ENCODE measurements at regions not wholly inside any gene's neighbourhood (a gene's known extent, or its start where the extent isn't known, plus 50 kb on each side); places are given as distances from the start of the nearest gene placed in this dataset.
A peak's percentile ranks its signal among the peaks of the same experiment; 100 is the strongest.

DNA sequence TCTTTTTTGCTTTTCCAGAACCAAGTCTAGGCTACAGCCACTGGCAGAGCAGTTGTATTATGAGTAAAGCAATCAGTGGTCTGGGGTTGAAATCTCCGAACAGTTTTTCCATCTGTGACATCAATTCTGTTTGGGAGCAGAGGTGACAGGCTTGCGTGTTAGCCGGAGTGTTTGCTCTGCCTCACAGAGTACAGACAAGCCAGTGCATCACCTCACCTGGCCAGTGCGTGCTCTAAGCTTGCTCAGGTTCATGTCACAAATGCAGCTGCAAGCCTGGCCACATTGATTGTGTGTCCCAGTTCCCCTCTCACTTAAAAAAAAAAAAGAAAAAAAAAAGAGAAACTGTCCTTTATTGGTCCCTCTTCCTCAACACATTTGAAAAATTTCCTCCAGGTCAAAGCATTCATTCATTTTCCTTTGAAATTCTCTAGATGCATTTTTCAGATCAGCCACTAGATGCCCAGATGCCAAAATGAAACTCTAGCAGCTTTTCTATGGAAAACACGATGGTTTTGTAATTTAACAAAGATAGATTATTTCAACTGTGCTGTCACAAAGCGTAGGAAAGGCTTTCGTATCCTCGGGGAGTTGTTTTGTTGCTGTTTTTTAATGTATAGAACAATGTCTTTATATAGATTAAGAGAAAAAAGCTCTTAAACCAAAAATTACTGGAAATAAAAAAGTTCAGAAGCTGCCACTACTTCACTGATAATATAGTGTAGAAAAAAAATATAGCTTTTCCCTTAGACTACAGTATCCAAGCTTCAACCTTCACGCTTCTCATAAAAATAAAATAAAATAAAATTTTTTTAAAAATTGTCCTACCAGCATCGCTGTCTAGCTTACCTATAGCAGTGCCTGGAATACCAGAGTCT, 585.5 kb downstream of the TLE1 start:
- H3K9me2 ChIP-seq (ENCODE audit: insufficient read depth): no peaks in the 10 kb centered on the region
- no peak overlapping the region for H3K4me2 ChIP-seq
- peak; percentile 45; the same call in 1 of the 2 replicates for TF ChIP-seq CTCF (conservative IDR thresholded peaks at IDR 0.05)
- TF ChIP-seq EZH2 (IDR thresholded peaks at IDR 0.05; ENCODE audit: low read depth): no peak
- H3F3A ChIP-seq (ENCODE audit: insufficient read depth, low read depth): peaks cover 9% of the 10 kb centered on the region; the same call in 1 of the 2 replicates
- no peak overlapping the region for H3K27ac ChIP-seq
- DNase-seq: no peak
- peaks cover 19% of the 10 kb centered on the region for H3K9me3 ChIP-seq (ENCODE audit: insufficient read depth, low read depth)
- ChIA-PET POLR2A (ENCODE audit: unreplicated experiment) (no interaction called here), CTCF (no interaction called here)
- BruUV-seq (replicated peaks): no TSS peak
- no peaks in the 10 kb centered on the region for H3K36me3 ChIP-seq (ENCODE audit: low read depth)
- intact Hi-C loops (cut with micrococcal nuclease; ENCODE audit: unreplicated experiment): no loop called here
- no peak overlapping the region for H3K4me3 ChIP-seq
- no peaks in the 10 kb centered on the region for H4K20me1 ChIP-seq (ENCODE audit: insufficient read depth)
- no peak overlapping the region; the same call in 1 of the 2 replicates for H2AFZ ChIP-seq
- H3K27me3 ChIP-seq (ENCODE audit: insufficient read depth, low read depth): no peaks in the 10 kb centered on the region
- H3K79me2 ChIP-seq (ENCODE audit: low read depth): no peaks in the 10 kb centered on the region
- H3K4me1 ChIP-seq (replicated peaks; ENCODE audit: insufficient read depth): peaks cover 10% of the 10 kb centered on the region

- H3K9me2 ChIP-seq (ENCODE audit: insufficient read depth): no peaks in the 10 kb centered on the region
- no peak overlapping the region for H3K27ac ChIP-seq
- H3K4me1 ChIP-seq (replicated peaks; ENCODE audit: insufficient read depth): no peaks in the 10 kb centered on the region
- no peaks in the 10 kb centered on the region for H3F3A ChIP-seq (ENCODE audit: insufficient read depth, low read depth)
- H3K79me2 ChIP-seq (ENCODE audit: low read depth): no peaks in the 10 kb centered on the region
- POLR2A ChIA-PET (ENCODE audit: unreplicated experiment): no interaction called here
- peaks cover 6% of the 10 kb centered on the region; the same call in 1 of the 2 replicates for H3K9me3 ChIP-seq (ENCODE audit: insufficient read depth, low read depth)
- no peak for DNase-seq
- no TSS peak for BruUV-seq (replicated peaks)
- TF ChIP-seq CTCF (conservative IDR thresholded peaks at IDR 0.05) (no peak), EZH2 (IDR thresholded peaks at IDR 0.05; ENCODE audit: low read depth) (no peak)
- intact Hi-C loops (cut with micrococcal nuclease; ENCODE audit: unreplicated experiment): no loop called here
- H2AFZ ChIP-seq: no peak overlapping the region
- no peaks in the 10 kb centered on the region for H3K27me3 ChIP-seq (ENCODE audit: insufficient read depth, low read depth)
- no peak overlapping the region for H3K4me3 ChIP-seq
- CTCF ChIA-PET: no interaction called here
- no peaks in the 10 kb centered on the region for H4K20me1 ChIP-seq (ENCODE audit: insufficient read depth)
- no peaks in the 10 kb centered on the region for H3K36me3 ChIP-seq (ENCODE audit: low read depth)
- no peak overlapping the region for H3K4me2 ChIP-seq
Measured at GRCh38 chr9:81097131-81097847, 592.1 kb downstream of the TLE1 start.

- H3K27me3 ChIP-seq (ENCODE audit: insufficient read depth, low read depth): no peaks in the 10 kb centered on the region
- ChIA-PET POLR2A (ENCODE audit: unreplicated experiment) (no interaction called here), CTCF (no interaction called here)
- intact Hi-C loops (cut with micrococcal nuclease; ENCODE audit: unreplicated experiment): no loop called here
- no peaks in the 10 kb centered on the region for H3K9me2 ChIP-seq (ENCODE audit: insufficient read depth)
- peaks cover 6% of the 10 kb centered on the region; the same call in 1 of the 2 replicates for H3K9me3 ChIP-seq (ENCODE audit: insufficient read depth, low read depth)
- no peak overlapping the region for H3K27ac ChIP-seq
- no peaks in the 10 kb centered on the region for H3K79me2 ChIP-seq (ENCODE audit: low read depth)
- no peak for DNase-seq
- H3K36me3 ChIP-seq (ENCODE audit: low read depth): no peaks in the 10 kb centered on the region
- H3F3A ChIP-seq (ENCODE audit: insufficient read depth, low read depth): no peaks in the 10 kb centered on the region
- no peak for TF ChIP-seq CTCF (conservative IDR thresholded peaks at IDR 0.05)
- TF ChIP-seq EZH2 (IDR thresholded peaks at IDR 0.05; ENCODE audit: low read depth): no peak
- no peaks in the 10 kb centered on the region for H4K20me1 ChIP-seq (ENCODE audit: insufficient read depth)
- H2AFZ ChIP-seq: no peak overlapping the region
- H3K4me2 ChIP-seq: no peak overlapping the region
- no peaks in the 10 kb centered on the region for H3K4me1 ChIP-seq (replicated peaks; ENCODE audit: insufficient read depth)
- no peak overlapping the region for H3K4me3 ChIP-seq
- BruUV-seq (replicated peaks): no TSS peak
Measured at GRCh38 chr9:81096625-81097024, 592.7 kb downstream of the TLE1 start.
